Mucosa of gallbladder (tissue), 1 donor: ENCODE measurements at regions not wholly inside any gene's neighbourhood (a gene's known extent, or its start where the extent isn't known, plus 50 kb on each side); places are given as distances from the start of the nearest gene placed in this dataset.
"Not testable (repeated sequence)": the region's sequence is repeated elsewhere in the genome, so short reads cannot be mapped to it uniquely, and the experiment has no call there.

ENCODE experiments used
- DNase-seq: peaks from one replicate; pipeline ENCODE4 v3.0.0-alpha.2; 2020; ENCODE audit warnings: low spot score
- donor health status: DM: no; HTN: no; CAD: no.

DNA sequence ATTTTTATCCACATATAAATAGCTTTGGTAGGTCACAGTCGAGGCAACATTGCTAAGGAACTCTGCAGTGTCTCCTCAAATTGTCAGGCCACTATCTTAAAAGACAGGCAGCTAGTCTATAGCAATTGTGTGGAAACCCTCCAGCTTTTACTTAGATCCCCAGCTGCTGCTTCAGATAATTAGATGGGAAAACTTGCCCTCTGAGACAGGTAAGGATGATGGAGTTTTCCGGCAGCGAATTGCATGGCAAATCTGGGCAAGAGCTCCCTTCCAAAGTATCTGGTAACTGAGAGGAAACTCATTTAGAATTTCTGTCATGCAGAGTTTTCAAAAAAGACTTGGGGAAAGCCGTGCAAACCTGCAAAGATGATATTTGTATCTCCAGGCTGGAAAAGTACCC is 886.2 kb downstream of the UQCRFS1 start:
- DNase-seq = no peak

DNA sequence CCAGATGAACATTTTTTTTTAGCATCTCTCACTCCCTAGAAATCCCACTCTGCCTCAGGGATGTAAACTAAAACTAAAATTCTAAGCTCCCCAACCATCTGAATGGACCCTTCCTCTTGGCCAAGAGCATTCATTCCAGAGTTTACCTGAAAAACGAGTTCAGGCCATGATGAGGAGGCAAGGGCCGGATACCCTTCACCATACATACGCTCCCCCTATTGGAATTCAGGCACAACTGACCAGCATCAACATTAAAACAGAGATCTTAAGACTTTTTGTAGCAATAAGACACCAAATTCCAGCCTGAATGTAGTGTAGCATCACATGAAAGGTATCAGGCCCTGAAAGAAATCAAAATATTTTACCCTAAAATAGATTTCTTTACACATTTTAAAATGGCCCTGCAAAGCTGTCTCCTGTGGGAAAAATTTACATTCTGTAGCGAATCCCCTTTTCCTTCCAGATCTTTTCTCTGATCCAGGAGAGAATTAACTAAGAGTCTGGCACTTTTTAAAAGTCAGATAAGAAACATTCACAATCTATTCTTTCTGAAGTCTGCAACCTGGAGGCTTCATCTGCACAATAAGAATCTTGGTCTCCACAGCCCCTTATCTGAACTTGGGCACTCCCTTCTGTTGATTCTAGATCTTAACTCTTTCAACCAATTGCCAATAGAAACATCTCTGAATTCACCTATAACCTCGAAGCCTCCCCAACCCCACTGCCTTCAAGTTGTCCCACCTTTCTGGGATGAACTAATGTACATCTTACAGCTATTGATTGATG is 888.5 kb downstream of the UQCRFS1 start:
- no peak for DNase-seq

DNA sequence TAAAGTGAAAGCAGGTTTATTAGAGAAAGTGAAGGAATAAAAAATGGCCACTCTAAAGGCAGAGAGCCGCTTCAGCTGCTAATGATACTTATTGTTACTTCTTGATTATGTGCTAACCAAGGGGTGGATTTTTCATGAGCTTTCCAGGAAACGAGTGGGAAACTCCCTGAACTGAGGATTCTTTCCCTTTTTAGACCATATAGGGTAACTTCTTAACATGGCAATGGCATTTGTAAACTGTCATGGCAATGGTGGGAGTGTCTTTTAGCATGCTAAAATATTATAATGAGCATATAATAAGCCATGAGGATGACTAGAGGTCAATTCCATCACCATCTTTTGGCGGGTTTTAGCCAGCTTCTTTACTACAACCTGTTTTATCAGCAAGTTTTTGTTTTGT is 890.0 kb downstream of the UQCRFS1 start:
- no peak for DNase-seq

DNA sequence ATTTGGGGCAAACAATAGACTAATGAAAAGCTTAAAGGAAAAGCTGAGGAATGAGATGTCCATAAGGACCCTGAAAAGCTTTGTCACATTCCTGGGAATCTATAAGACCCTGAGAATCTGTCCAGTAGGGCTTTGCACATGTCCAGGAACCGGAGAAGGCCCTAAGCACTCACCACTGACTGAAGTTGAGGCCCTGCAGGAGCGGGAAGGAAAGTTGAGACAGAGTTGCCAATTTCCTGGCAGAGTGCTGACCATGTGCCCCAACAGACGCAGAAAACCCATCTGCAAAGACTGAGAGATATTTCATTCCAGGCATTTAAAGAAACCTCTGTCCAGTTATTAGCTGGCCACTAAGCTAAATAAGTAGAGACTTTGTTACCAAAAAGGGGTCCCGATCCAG is 890.5 kb downstream of the UQCRFS1 start:
- DNase-seq = no peak

DNA sequence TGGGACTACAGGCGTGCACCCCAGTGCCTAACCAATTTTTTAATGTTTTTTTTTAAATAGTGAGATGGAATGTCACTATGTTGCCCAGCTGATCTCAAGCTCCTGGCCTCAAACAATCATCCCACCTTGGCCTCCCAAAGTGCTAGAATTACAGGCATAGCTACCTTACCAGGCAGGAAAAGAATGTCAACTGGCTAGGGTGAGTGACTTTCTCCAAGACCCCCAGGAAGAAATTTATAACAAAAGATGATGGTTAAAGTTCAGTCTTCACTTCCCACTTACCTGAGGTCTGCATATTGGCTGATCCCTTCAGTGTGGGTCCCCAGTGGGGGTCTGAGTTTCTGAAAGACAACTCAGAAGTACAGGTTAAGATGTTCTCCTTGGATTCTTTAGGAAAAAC is 893.0 kb downstream of the UQCRFS1 start:
- no peak for DNase-seq

DNA sequence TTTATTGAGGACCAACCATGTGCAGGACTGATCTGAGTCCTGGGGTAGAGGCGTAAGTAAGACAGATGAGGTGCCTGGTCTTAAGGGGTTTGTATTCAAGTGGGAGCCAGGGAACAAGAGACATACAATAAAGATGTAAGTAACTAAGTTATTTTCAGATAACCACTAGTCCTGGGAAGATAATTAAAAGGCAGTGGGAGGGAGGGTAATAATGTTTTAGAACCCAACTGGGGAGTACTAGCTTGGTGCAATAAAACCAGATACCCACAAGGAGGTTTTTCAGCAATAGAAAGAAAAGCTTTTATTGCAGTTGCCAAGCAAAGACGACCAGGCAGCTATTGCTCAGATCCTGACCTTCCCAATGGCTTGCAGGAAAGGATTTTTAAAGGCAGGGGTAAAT is 893.7 kb downstream of the UQCRFS1 start:
- DNase-seq = no peak

DNA sequence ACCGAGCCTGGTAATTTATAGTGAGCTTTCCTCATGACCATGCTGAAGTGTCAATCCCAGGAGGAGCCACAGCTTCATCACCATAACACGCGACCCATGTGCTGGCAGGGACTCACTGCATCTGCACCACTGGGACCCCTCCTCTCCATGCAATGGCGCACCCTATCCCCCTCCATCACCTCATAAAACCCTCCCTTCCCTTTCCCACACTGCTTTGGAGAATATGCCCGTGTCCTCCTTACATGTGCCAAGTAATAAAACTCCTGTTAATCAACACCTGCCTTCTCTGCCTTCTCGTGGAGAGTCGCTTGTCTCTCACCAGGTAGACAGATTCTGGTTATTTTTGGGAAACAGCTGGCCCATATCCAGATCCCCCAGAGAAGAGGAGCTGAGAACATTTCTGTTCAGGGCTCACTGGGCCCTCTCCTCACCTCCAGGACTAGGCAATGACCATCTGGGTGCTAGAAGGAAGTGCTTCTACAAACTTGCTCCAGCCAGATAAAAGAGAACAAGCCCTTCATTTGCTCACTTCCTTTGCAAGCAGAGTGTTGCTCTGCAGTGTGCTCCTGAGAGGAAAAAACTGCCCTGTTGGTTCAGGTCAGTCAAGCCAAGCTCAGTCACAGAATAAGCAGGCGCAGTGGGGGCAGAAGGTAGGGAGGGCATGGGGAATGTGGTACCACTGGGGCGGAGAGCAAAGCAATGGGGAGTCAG is 894.3 kb downstream of the UQCRFS1 start:
- no peak for DNase-seq

DNA sequence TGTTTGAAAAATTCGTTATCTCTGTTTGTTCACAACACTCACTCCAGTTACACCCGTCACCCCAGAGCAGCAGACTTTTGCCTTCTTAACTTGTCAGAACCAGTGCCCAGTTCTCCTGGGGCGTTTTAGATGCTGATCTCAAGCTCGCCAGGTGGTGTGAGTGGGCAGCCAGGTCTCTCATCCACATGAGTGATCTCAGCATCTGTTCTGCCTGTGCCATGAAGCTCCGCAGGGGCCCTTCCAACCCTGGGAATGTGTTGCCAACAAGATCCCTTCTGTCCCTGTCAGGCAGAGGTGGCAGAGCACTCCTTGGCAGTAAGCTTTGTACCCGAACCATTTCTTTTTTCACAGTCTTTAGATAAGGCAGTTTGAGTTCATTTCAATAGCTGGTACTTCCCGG is 896.5 kb downstream of the UQCRFS1 start:
- no peak for DNase-seq

DNA sequence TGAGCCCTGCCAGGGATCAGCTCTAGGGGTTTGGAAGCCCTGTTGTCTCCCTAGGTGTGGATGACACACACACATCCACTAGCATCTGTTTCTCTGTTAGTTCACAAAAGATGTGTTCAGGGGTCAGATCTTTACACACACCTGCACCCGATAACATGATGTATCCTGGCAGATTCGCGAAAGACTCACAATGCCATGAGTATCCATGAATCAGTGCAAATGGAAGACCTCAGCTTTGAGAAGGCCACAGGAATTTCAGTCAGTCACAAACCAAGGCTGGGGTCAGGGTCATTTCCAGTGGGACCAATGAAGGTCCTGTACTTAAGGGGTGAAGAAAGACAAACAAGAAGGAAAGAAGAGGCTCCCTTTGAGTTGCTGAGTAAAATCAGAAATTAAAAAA is 898.2 kb downstream of the UQCRFS1 start:
- DNase-seq = no peak

DNA sequence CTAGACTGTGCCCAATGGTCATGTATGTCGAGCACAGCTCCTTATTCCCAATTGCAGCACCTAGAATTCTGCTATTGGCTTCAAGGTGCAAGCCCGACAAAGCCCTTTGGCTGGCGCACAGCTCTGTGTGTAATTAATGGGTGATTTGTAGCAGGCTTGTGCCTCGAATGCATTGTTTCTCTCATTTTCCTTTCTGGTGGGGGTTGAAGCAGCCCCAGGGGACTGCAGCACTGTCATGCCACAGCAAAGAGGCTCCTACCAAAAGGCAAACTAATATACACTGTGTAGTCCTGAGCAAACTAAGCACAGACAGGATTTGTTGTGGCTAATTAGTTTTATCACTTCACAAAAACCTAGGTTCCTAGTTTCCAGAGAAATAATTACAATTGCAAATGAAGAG is 898.7 kb downstream of the UQCRFS1 start:
- no peak for DNase-seq

DNA sequence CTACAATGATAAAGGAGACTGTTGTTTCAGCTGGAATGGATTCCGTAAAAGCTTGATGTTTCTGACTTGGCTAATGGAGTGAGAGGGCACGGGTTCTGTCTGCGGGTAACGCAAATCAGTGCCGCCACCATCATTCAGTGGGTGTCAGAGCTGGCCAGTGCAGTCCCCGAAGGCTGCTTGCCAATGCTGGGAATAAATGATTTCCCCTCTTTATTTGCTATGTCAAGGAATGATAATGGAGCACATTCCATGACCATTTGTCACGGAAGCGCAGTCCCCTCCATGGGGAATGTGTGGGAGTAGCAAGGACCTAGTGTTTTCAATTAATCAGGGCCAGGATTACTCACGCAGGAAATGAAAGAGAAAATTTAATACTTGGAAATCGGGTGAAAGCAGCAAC is 899.3 kb downstream of the UQCRFS1 start:
- DNase-seq = no peak

DNA sequence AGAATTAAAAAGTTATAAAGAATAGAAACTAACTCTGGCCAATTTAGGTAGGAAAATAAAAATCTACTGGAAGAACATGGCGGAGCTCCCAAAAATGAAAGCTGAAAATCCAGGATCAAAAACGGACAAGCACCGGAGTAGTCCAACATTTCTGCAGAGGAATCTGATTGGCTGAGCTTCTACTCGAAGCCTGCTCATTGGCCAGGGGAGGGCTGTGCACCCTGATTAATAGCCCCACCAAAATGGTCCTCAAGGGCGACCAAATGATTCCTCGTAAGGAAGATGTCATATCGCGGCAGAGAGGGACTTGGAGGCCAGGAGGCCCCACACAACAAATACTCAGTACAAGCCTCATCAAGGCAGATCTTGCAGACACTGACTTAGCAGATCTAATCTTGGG is 900.7 kb downstream of the UQCRFS1 start:
- no peak for DNase-seq

DNA sequence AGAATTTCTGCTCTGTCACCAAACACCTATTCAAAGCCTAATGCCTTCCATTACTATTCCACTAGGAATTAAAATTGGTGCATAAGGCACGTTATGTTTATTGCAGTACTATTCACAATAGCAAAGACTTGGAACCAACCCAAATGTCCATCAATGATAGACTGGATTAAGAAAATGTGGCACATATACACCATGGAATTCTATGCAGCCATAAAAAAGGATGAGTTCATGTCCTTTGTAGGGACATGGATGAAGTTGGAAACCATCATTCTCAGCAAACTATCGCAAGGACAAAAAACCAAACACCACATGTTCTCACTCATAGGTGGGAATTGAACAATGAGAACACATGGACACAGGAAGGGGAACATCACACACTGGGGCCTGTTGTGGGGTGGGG is 902.1 kb downstream of the UQCRFS1 start:
- not testable (repeated sequence) for DNase-seq

DNA sequence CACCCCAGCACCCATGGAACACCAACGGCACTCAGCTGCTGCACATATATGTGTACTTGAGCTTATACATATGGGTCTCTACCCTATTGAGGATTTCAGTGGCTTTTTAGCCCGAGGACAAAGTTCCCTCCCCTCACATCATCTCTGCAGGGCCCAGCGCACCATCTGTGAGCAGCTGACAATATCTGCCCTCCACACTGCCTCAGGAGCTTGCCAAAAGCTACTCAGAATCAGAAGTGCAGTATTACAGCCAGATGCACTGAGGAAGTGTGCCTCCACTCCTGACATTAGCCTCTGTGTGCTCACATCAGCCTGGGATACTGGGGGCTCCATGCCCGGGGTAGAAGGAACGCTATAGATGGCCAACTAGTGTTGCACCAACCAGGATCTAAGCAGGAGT is 903.9 kb downstream of the UQCRFS1 start:
- DNase-seq = no peak

DNA sequence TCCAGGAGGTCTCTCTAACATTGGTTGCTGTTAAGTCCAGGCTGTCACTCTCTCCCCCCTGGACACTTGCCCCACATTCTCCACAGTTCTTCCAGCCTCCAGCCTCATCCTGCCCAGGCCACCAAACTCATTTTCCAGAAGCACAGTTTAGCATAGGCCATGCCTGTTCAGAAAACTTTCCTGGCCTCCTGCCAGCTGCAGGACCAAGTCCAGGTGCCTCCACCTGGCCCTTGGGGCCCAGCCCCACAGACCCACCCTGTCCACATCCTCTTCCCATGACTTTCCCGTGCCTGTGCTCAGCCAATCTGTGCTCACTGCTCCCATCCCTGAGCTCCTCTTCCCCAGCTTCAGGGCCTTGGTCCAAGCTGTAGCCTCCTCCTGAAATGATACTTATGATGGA is 905.0 kb downstream of the UQCRFS1 start:
- DNase-seq = no peak

DNA sequence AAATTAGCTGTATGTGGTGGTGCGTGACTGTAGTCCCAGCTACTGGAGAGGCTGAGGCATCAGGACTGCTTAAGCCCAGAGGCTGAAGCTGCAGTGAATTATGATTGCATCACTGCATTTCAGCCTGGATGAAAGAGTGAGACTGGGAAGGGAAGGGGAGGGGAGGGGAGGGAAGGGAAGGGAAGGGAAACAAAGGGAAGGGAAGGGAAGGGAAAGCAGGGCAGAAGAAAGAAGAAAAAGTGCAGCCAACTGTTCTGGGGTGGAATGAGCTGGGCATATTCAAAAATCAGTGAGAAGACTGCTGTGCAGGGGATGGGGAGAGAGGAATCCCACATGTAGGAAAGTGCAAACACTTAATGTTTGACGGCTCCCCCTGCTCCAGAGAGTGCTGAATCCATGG is 905.5 kb downstream of the UQCRFS1 start:
- no peak for DNase-seq

DNA sequence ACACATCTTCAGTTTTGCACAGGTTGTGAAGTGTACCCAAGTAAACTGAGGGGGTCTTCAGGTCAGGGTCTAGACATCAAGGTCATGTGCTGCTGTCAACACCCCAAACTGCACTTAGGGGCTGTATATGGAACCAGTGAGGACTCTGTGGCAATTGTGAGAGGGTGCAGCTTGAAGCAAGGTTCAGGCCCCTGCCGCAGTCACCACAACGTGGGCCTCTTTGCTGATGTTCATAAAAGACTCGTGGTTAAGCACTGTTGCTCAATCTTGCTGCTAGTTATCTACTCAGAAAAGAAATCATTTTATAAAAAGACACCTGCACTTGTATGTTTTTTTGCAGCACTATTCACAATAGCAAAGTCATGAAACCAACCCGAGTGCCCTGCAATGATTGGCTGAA is 907.4 kb downstream of the UQCRFS1 start:
- DNase-seq = no peak

DNA sequence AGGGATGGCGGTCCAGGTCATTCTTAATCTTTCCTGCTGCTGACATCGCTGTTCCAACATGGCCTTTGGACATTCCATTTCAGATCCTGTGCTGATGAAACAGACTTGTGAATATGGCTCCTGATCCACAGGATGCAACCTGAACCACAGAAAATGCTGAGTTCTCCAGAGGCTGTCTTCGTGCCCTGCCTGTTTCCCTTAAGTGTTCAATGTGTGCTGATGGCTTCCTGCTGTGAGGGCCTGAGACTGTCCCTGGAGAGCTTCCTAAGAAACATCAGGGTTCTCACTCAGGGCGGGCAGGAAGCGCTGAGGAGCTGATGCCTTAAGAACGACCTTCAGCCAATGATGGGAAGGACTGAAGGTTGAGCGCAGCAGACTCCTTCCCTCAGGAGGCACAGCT is 909.4 kb downstream of the UQCRFS1 start:
- no peak for DNase-seq

DNA sequence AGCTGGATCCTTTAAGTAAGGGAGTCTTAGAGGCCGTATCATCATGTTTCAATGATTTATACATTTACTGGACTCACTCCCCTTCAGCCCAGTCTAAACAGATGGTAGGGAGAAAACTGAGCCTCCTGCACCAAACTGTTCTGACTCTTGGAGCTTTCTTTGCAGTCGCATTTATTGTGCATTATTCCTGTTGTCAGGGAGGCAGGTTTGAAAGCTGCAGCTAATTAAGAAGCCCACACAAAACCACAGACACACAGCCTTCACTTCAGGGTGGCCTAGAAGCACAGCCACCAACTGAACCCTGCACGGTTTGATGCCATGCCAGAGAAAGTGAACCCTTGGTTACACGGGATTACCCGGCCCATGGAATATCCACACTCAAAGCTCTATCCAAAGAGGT is 911.0 kb downstream of the UQCRFS1 start:
- DNase-seq = no peak

DNA sequence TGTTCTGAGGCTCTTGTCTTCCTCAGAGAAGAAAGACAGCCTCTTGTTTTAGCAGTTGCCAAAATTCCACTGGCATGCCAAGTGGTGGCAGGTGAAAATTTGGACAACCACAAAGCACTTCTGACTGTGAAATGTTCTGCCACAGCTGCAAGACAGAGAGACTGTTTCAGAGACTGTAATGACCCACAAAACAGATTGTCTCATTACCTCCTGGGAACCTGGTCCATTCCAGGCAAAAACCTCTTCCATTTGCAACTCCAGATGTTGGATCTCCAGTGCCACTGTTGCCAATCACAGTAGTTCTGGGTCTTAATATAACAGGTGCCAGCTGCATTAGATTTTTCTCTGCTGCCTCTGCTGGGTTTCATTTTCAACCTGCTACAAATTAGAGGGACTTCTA is 911.5 kb downstream of the UQCRFS1 start:
- DNase-seq = no peak

DNA sequence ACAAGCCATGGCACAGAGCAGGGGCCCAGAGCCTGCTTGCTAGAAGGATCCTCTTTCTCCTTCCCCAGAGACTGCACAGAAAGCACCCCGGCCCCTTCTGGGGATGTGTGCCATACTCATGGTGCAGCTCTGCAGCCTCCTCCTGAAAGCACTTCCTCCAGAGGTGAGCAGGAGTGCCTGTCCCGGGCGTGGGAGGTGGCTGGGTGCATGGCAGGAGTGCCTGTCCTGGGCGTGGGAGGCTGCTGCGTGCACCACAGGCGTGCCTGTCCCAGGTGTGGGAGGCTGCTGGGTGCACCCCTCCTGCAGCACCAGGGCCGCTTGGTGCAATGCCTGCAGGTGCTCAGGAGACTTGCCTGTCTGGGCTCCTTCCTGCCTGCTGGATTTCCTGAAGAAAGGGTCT is 913.3 kb downstream of the UQCRFS1 start:
- DNase-seq = no peak

DNA sequence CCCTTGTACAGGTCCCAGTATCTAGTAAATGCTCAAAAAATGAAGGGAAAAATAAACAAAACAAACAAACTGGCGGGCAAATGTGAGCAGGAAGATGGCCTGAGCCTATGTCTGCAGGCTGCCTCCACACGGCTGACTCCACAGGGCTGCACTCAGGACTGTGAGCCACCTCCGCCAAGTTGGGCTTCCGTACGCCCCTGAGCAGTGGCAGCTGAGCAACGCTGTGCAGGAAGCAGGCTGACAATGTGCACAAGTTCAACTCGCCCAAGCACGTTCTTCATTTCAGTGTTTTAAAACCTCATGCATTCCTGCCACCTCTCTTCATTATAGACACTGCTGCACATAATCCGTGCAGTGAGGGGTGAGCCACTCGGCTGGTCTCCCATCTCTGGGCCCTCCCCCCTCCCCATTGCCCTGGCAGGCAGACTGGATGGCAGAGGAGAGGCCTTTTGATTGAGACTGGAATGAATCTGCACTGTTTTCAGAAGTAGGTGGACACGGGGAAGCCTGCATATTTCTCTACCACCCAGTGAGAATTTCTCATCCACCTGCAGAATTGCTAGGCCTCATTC is 915.3 kb downstream of the UQCRFS1 start:
- DNase-seq = no peak

DNA sequence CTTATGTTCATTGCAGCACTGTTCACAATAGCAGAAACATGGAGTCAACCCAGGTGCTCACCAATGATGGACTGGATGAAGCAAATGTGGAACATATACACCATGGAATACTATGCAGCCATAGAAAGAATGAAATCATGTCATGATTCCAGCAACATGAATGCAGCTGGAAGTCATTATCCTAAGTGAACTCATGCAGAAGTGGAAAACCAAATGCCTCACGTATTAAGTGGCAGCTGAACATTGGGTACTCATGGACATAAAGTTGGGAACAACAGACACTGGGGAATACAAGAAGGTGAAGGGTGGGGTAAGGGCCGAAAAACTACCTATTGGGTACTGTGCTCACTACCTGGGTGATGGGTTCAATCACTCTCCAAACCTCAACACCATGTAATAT is 915.9 kb downstream of the UQCRFS1 start:
- DNase-seq = no peak
